Osteoblast (primary cell): ENCODE measurements at regions not wholly inside any gene's neighbourhood (a gene's known extent, or its start where the extent isn't known, plus 50 kb on each side); places are given as distances from the start of the nearest gene placed in this dataset.
A peak's percentile ranks its signal among the peaks of the same experiment; 100 is the strongest.
"Not testable (repeated sequence)": the region's sequence is repeated elsewhere in the genome, so short reads cannot be mapped to it uniquely, and the experiment has no call there.

Source experiments
- DNase-seq: peaks from one replicate; pipeline ENCODE4 v3.0.0; 2011; ENCODE audit warnings: low spot score, mixed read lengths; ENCODE audit not compliant: insufficient read length; ENCODE audit errors: missing footprints
- H2AFZ ChIP-seq: 2 replicates; pipeline ENCODE4 v1.6.0; 2011; ENCODE audit warnings: mild to moderate bottlenecking, low read length
- H3K27ac ChIP-seq: 2 replicates; pipeline ENCODE4 v1.5.1; 2011; ENCODE audit warnings: mild to moderate bottlenecking, low read depth, low read length, moderate library complexity
- H3K27me3 ChIP-seq: 2 replicates; pipeline ENCODE4 v1.6.0; 2012; ENCODE audit warnings: mild to moderate bottlenecking, control low read depth, inconsistent platforms, low read length, moderate library complexity; ENCODE audit not compliant: insufficient read depth
- H3K36me3 ChIP-seq: 2 replicates; pipeline ENCODE4 v1.5.1; 2011; ENCODE audit warnings: mild to moderate bottlenecking, low read length, control low read depth, moderate library complexity; ENCODE audit not compliant: insufficient read depth
- H3K4me1 ChIP-seq: 2 replicates; pipeline ENCODE4 v1.5.1; 2011; ENCODE audit warnings: mild to moderate bottlenecking, low read length, control low read depth, moderate library complexity; ENCODE audit not compliant: insufficient read depth
- H3K4me2 ChIP-seq: 2 replicates; pipeline ENCODE4 v1.6.0; 2011; ENCODE audit warnings: mild to moderate bottlenecking, low read length; ENCODE audit not compliant: insufficient read depth
- H3K4me3 ChIP-seq: fragments of 200-600 bp; sonication (generic); 3 replicates; pipeline ENCODE4 v1.5.1; 2012; ENCODE audit warnings: mild to moderate bottlenecking, low read length, inconsistent platforms; ENCODE audit not compliant: insufficient read depth
- H3K79me2 ChIP-seq: 2 replicates; pipeline ENCODE4 v1.6.0; 2012; ENCODE audit warnings: mild to moderate bottlenecking, low read length, control low read depth, inconsistent platforms; ENCODE audit not compliant: insufficient read depth
- H3K9me3 ChIP-seq: 2 replicates; pipeline ENCODE4 v1.5.1; 2011; ENCODE audit warnings: low read depth, low read length, control low read depth
- H4K20me1 ChIP-seq: 2 replicates; pipeline ENCODE4 v1.6.0; 2012; ENCODE audit warnings: mild to moderate bottlenecking, low read length, control low read depth; ENCODE audit not compliant: insufficient read depth
- TF ChIP-seq, protein P1 (sequence below): IDR thresholded peaks from 2 replicates; pipeline ENCODE4 v1.5.1; 2011; ENCODE audit warnings: mild to moderate bottlenecking, low read depth, low read length, moderate library complexity; ENCODE audit errors: extremely low read depth

DNA sequence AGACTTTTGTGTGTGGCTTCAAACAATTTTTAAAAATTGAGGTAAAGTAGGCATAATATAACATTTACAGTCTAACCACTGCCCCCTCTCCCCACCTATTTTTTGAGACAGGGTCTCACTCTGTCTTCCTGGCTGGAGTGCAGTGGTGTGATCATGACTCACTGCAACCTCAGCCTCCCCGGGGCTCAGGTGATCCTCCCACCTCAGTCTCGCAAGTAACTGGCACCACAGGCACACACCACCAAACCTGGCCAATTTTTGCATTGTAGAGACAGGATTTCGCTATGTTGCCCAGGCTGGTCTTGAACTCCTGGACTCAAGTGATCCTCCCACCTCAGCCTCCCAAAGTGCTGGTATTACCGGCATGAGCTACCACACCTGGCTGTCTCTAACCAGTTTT, 161.8 kb downstream of the GOSR1 start:
- not testable (repeated sequence) for H4K20me1 ChIP-seq

DNA sequence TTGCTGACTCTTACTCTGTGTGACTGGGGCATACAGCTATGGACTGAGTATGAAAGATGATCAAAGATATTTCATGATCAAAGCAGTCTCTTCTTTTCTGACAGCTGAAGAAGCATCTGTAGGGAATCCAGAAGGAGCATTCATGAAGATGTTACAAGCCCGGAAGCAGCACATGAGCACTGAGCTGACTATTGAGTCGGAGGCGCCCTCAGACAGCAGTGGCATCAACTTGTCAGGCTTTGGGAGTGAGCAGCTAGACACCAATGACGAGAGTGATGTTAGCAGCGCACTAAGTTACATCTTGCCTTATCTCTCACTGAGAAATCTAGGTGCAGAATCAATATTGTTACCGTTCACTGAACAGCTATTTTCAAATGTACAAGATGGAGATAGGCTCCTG, 154.4 kb downstream of the GOSR1 start:
- H3K9me3 ChIP-seq, H3K4me1 ChIP-seq, H3K79me2 ChIP-seq, H2AFZ ChIP-seq, H3K4me3 ChIP-seq, DNase-seq, H3K36me3 ChIP-seq, H3K27ac ChIP-seq, H3K27me3 ChIP-seq, H3K4me2 ChIP-seq, H4K20me1 ChIP-seq: not testable (repeated sequence)

More for the DNA sequence above, 161.8 kb downstream of the GOSR1 start:
- not testable (repeated sequence) for H3K4me2 ChIP-seq, H3K27me3 ChIP-seq, H3K79me2 ChIP-seq, DNase-seq, H3K27ac ChIP-seq, H3K9me3 ChIP-seq, H3K4me1 ChIP-seq, H3K4me3 ChIP-seq, H3K36me3 ChIP-seq, H2AFZ ChIP-seq

DNA sequence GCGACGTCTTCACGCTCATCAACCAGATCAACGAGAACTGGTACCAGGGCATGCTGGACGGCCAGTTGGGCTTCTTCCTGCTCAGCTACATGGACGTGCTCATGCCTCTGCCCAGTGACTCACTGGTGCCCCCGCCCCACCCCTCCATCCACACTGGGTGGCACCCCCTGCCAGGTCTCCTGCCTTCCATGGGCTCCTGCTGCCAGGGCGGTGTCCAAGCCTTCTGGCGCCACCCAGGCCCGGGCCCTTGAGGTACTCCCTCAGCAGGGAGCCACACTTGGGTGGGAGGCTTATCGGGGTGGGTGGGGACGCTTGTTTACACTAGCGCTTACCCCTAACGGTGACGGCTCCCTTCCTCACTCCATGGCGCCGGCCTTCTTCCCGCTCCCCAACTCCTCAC, 148.2 kb downstream of the GOSR1 start:
- H3K27me3 ChIP-seq, H3K27ac ChIP-seq, H3K4me1 ChIP-seq, H2AFZ ChIP-seq, H3K36me3 ChIP-seq, H3K4me2 ChIP-seq, H3K4me3 ChIP-seq, H3K79me2 ChIP-seq, H3K9me3 ChIP-seq, H4K20me1 ChIP-seq: not testable (repeated sequence)
- DNase-seq, result peak; percentile 8

DNA sequence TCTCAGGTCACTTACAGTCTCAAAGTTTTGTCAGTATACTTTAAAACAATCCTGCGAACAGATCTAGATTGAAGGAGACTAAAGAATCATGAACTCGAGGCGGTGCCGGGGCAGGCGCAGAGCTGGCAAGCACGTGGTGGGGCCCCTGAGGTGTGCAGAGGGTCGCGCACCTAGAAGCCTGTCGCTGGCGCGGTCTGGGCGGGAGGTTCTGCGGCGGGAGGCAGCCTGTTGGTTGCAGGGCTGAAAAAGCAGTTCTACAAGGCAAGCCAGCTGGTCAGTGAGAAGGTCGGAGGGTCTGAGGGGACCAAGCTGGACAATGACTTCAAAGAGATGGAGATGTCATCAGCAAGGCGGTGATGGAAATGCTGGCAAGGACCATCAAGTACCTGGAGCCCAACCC, 147.0 kb downstream of the GOSR1 start:
- not testable (repeated sequence) for H2AFZ ChIP-seq, H3K27me3 ChIP-seq, H3K4me2 ChIP-seq, H4K20me1 ChIP-seq, H3K4me1 ChIP-seq, DNase-seq, H3K36me3 ChIP-seq, H3K79me2 ChIP-seq, H3K9me3 ChIP-seq, H3K27ac ChIP-seq, H3K4me3 ChIP-seq

- not testable (repeated sequence) for H3K27ac ChIP-seq, H3K27me3 ChIP-seq, H3K36me3 ChIP-seq, H4K20me1 ChIP-seq, H3K4me2 ChIP-seq, H3K4me1 ChIP-seq, H3K4me3 ChIP-seq, DNase-seq, H3K9me3 ChIP-seq, H2AFZ ChIP-seq
- H3K79me2 ChIP-seq, result peaks cover 28% of the 10 kb centered on the region
Observed at GRCh38 chr17:30609682-30610081, 132.5 kb downstream of the GOSR1 start.

GRCh38 chr17:30605523-30605922, 128.3 kb downstream of the GOSR1 start:
- DNase-seq, result no peak
- no peak overlapping the region for H3K4me3 ChIP-seq

More at GRCh38 chr17:30605523-30605922, 128.3 kb downstream of the GOSR1 start:
- peaks cover 55% of the 10 kb centered on the region for H3K79me2 ChIP-seq
- TF ChIP-seq, protein P1, sequence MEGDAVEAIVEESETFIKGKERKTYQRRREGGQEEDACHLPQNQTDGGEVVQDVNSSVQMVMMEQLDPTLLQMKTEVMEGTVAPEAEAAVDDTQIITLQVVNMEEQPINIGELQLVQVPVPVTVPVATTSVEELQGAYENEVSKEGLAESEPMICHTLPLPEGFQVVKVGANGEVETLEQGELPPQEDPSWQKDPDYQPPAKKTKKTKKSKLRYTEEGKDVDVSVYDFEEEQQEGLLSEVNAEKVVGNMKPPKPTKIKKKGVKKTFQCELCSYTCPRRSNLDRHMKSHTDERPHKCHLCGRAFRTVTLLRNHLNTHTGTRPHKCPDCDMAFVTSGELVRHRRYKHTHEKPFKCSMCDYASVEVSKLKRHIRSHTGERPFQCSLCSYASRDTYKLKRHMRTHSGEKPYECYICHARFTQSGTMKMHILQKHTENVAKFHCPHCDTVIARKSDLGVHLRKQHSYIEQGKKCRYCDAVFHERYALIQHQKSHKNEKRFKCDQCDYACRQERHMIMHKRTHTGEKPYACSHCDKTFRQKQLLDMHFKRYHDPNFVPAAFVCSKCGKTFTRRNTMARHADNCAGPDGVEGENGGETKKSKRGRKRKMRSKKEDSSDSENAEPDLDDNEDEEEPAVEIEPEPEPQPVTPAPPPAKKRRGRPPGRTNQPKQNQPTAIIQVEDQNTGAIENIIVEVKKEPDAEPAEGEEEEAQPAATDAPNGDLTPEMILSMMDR, result no peak
- H3K9me3 ChIP-seq, result no peaks in the 10 kb centered on the region
- H3K4me1 ChIP-seq, result peaks cover 5% of the 10 kb centered on the region
- H2AFZ ChIP-seq, result no peak overlapping the region
- H3K27me3 ChIP-seq, result no peaks in the 10 kb centered on the region
- no peak overlapping the region for H3K27ac ChIP-seq
- H3K4me2 ChIP-seq, result no peak overlapping the region
- H3K36me3 ChIP-seq, result no peaks in the 10 kb centered on the region
- H4K20me1 ChIP-seq, result peaks cover 8% of the 10 kb centered on the region
